Esophagus squamous epithelium (tissue), 4 donors: ENCODE measurements at regions not wholly inside any gene's neighbourhood (a gene's known extent, or its start where the extent isn't known, plus 50 kb on each side); places are given as distances from the start of the nearest gene placed in this dataset.

Experiments
- CTCF ChIP-seq, 6 experiments: fragments of 450-650 bp in 4 of 6; fragments of 200-600 bp in 2 of 6; sonication (generic) in 2 of 6; IDR thresholded peaks; one replicate each; pipeline ENCODE4 v1.5.1; 2016 to 2019; ENCODE audit warnings: antibody characterized with exemption in 6 of 6, mild to moderate bottlenecking in 4 of 6, moderate library complexity in 4 of 6
- POLR2A ChIP-seq, 4 donors: fragments of 450-650 bp; IDR thresholded peaks; one replicate each; pipeline ENCODE4 v1.6.1; 2017; ENCODE audit warnings: antibody characterized with exemption in 4 of 4, mild to moderate bottlenecking in 4 of 4, moderate library complexity in 3 of 4

- TF ChIP-seq CTCF (IDR thresholded peaks at IDR 0.05) (no peak), POLR2A (IDR thresholded peaks at IDR 0.05) (no peak)
Observed at GRCh38 chr12:92425165-92425564, 277.6 kb upstream of the PLEKHG7 start.
